Mucosa of descending colon (tissue), 3 donors: ENCODE measurements at regions not wholly inside any gene's neighbourhood (a gene's known extent, or its start where the extent isn't known, plus 50 kb on each side); places are given as distances from the start of the nearest gene placed in this dataset.
A peak's percentile ranks its signal among the peaks of the same experiment; 100 is the strongest.
"Not testable (repeated sequence)": the region's sequence is repeated elsewhere in the genome, so short reads cannot be mapped to it uniquely, and the experiment has no call there.

Experiments used
- ATAC-seq: fragments of 200-7000 bp; cut with Tn5 transposase; one replicate; pipeline ENCODE4 v1.9.1; 2020; ENCODE audit warnings: mild to moderate bottlenecking, moderate library complexity
- DNase-seq, 3 donors: peaks; one replicate each; pipeline ENCODE4 v3.0.0-alpha.2; 2020
- H3K36me3 ChIP-seq: fragments of 200-600 bp; one replicate; pipeline ENCODE4 v1.8.0; 2021; ENCODE audit warnings: low read depth, mild to moderate bottlenecking
- H3K4me1 ChIP-seq: fragments of 200-600 bp; one replicate; pipeline ENCODE4 v1.8.0; 2021; ENCODE audit warnings: low read depth, mild to moderate bottlenecking
- H3K4me3 ChIP-seq: fragments of 200-600 bp; one replicate; pipeline ENCODE4 v1.8.0; 2021; ENCODE audit warnings: mild to moderate bottlenecking
- H3K9me3 ChIP-seq: fragments of 200-600 bp; one replicate; pipeline ENCODE4 v1.8.0; 2021; ENCODE audit warnings: mild to moderate bottlenecking
- intact Hi-C, 2 donors: fragments of 100-400 bp; cut with DNase I in 1 of 2; cut with micrococcal nuclease in 1 of 2; formaldehyde crosslinking; loops; one replicate each; pipeline versions ENCODE4 v1.11.0 to v1.11.1; 2022; cut with DNase I, micrococcal nuclease
- TF ChIP-seq, protein P1 (sequence below): fragments of 200-600 bp; IDR thresholded peaks from one replicate; pipeline ENCODE4 v1.8.0; 2022; ENCODE audit warnings: antibody characterized with exemption, mild to moderate bottlenecking
- donor health status: DM: no; HTN: no; CAD: no; lungs with moderate emphysema.
- donor health status: DM: no; HTN: no; CAD: no.
- donor health status: DM: no; HTN: yes; CAD: no.

DNA sequence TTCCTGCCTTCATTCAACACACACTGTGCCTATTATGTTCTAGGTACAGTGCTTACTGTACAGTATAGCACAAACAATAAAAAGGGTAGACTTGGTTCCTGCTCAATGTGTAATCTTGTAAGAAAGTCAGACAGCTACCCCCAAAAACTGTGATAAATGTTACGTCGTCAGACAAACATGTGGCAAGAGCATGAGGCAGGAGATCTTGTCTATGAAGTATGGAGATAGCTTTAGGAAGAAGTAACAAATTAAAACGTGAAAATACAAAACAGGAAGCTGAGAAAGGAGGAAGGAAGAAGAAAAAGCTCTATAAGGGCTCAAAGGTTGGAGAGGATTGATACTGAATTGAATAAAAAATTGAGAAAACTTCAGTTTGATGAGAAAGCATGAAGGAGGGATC, 276.2 kb upstream of the HNRNPA3 start:
- TF ChIP-seq, protein P1, sequence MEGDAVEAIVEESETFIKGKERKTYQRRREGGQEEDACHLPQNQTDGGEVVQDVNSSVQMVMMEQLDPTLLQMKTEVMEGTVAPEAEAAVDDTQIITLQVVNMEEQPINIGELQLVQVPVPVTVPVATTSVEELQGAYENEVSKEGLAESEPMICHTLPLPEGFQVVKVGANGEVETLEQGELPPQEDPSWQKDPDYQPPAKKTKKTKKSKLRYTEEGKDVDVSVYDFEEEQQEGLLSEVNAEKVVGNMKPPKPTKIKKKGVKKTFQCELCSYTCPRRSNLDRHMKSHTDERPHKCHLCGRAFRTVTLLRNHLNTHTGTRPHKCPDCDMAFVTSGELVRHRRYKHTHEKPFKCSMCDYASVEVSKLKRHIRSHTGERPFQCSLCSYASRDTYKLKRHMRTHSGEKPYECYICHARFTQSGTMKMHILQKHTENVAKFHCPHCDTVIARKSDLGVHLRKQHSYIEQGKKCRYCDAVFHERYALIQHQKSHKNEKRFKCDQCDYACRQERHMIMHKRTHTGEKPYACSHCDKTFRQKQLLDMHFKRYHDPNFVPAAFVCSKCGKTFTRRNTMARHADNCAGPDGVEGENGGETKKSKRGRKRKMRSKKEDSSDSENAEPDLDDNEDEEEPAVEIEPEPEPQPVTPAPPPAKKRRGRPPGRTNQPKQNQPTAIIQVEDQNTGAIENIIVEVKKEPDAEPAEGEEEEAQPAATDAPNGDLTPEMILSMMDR, result no peak
- intact Hi-C loops, result no loop called here
- DNase-seq (no peak), ATAC-seq (no peak)
- no peaks in the 10 kb centered on the region for H3K9me3 ChIP-seq
- H3K4me3 ChIP-seq, result no peak overlapping the region
- no peaks in the 10 kb centered on the region for H3K36me3 ChIP-seq
- H3K4me1 ChIP-seq, result no peaks in the 10 kb centered on the region

DNA sequence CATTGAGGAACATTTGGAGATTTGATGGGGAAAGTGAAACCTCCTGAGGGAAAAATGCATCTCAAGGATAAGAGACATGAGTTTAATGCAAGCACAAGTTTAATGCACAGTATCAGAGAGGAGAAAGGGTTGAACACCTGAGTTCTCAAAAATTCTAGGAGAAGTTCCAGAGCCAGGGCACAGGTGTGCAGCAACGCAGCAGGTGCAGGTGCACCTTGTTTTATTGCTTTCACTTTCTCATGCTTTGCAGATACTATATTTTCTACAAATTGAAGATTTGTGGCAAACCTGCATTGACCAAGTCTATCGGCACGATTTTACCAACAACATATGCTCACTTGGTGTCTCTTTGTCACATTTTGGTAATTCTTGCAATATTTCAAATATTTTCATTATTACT, 267.6 kb upstream of the HNRNPA3 start:
- Histone ChIP-seq H3K36me3 (no peaks in the 10 kb centered on the region), H3K9me3 (no peaks in the 10 kb centered on the region), H3K4me1 (no peaks in the 10 kb centered on the region), H3K4me3 (no peak overlapping the region)
- intact Hi-C loops, result no loop called here
- peak; percentile 55 for ATAC-seq
- DNase-seq, result no peak
- TF ChIP-seq, protein P1, result no peak

DNA sequence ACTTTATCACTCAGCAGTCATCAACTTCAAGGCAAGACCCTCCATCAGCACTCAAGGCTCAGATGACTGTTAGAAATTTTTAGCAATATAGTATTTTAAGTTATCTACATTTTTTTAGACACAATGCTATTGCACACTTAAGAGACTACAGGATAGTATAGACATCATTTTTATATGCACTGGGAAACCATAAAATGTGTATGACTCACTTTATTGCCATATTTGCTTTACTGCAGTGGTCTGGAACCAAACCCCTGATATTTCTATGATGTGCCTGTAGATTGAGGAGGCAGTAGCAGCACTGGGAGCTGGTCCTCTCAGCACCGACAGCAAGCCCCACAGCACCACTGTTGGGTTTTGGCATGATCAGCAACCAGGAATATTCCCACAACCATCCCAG, 264.8 kb upstream of the HNRNPA3 start:
- H3K36me3 ChIP-seq, result no peaks in the 10 kb centered on the region
- H3K4me1 ChIP-seq, result no peaks in the 10 kb centered on the region
- intact Hi-C loops, result no loop called here
- DNase-seq (no peak), ATAC-seq (peak; percentile 71)
- no peaks in the 10 kb centered on the region for H3K9me3 ChIP-seq
- no peak overlapping the region for H3K4me3 ChIP-seq
- TF ChIP-seq, protein P1, result no peak

DNA sequence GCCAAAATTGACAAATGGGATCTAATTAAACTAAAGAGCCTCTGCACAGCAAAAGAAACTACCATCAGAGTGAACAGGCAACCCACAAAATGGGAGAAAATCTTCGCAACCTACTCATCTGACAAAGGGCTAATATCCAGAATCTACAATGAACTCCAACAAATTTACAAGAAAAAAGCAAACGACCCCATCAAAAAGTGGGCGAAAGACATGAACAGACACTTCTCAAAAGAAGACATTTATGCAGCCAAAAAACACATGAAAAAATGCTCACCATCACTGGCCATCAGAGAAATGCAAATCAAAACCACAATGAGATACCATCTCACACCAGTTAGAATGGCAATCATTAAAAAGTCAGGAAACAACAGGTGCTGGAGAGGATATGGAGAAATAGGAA, 261.4 kb upstream of the HNRNPA3 start:
- H3K4me3 ChIP-seq, DNase-seq, H3K4me1 ChIP-seq, H3K36me3 ChIP-seq, H3K9me3 ChIP-seq, intact Hi-C loops, ATAC-seq: not testable (repeated sequence)

DNA sequence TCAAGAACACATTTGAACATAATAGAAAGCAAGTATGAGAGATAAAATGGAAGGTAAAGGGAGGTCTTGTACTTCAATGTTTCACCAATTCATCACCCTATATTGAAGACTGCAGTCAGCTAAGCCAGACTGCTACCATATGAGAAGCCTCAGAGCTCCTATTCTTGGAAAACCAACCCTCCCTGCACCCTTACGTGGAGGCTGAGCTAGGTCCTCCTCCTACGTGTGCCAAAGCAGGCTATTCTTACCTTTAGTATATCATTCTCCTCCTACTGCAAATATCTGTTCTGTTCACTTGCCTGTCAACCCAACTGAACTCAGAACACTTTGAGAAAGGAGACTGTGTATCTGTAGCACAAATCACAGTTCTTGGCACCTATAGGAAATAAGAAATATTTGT, 255.8 kb upstream of the HNRNPA3 start:
- intact Hi-C loops, result no loop called here
- no peaks in the 10 kb centered on the region for H3K4me1 ChIP-seq

DNA sequence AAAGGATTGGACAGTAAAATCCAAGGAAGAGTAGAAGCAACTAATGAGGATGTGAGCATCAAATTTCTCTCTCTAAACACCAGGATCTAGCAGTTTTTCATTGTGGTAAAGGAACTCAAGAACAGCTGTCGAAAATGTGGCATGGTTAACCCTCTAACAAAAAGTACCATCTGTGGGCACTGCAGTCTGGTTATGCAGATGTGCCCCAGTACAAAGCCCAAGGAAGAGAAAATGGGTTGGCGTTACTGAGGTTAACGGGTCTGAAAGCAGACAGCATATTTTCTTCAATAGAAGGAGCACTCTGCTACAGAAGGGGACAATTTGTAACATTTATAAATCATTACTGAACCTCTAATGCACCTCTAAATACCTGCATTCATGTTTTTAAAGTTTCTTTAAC, 253.0 kb upstream of the HNRNPA3 start:
- TF ChIP-seq, protein P1, result no peak
- intact Hi-C loops, result no loop called here
- no peak for ATAC-seq

More for the DNA sequence above, 255.8 kb upstream of the HNRNPA3 start:
- DNase-seq (no peak), ATAC-seq (no peak)
- Histone ChIP-seq H3K4me3 (no peak overlapping the region), H3K36me3 (no peaks in the 10 kb centered on the region), H3K9me3 (no peaks in the 10 kb centered on the region)
- TF ChIP-seq, protein P1, result no peak

More for the DNA sequence above, 253.0 kb upstream of the HNRNPA3 start:
- DNase-seq, result no peak
- Histone ChIP-seq H3K36me3 (no peaks in the 10 kb centered on the region), H3K4me3 (no peak overlapping the region), H3K4me1 (no peaks in the 10 kb centered on the region), H3K9me3 (no peaks in the 10 kb centered on the region)
